SU-DHL-6 (cell line): ENCODE measurements at regions not wholly inside any gene's neighbourhood (a gene's known extent, or its start where the extent isn't known, plus 50 kb on each side); places are given as distances from the start of the nearest gene placed in this dataset.
"Not testable (repeated sequence)": the region's sequence is repeated elsewhere in the genome, so short reads cannot be mapped to it uniquely, and the experiment has no call there.

ENCODE experiments used
- H2AFZ ChIP-seq: fragments of 200-600 bp; sonication (generic); 2 replicates; pipeline ENCODE4 v1.6.1; 2014; ENCODE audit warnings: low read depth, mild to moderate bottlenecking, moderate library complexity, mixed read lengths, antibody characterized with exemption, low read length; ENCODE audit not compliant: severe bottlenecking
- H3F3A ChIP-seq: fragments of 200-600 bp; shearing (Covaris generic); 2 replicates; pipeline ENCODE4 v1.6.0; 2016; ENCODE audit warnings: antibody characterized with exemption, mild to moderate bottlenecking; ENCODE audit not compliant: insufficient read depth
- H3K27ac ChIP-seq: fragments of 200-600 bp; sonication (generic); 2 replicates; pipeline ENCODE4 v1.5.1; 2016; ENCODE audit warnings: low read depth, mild to moderate bottlenecking, low read length, moderate library complexity, mixed read lengths
- H3K27me3 ChIP-seq: fragments of 200-600 bp; sonication (generic), shearing (Covaris generic); 2 replicates; pipeline ENCODE4 v1.6.0; 2014; ENCODE audit warnings: mild to moderate bottlenecking, low read length
- H3K36me3 ChIP-seq: fragments of 200-600 bp; sonication (generic); 2 replicates; pipeline ENCODE4 v1.6.1; 2014; ENCODE audit warnings: mild to moderate bottlenecking, low read length, mixed read lengths
- H3K4me2 ChIP-seq: fragments of 300-600, 200-600 bp; shearing (Covaris generic), sonication (generic); 2 replicates; pipeline ENCODE4 v1.6.0; 2014; ENCODE audit warnings: low read length, low read depth, mild to moderate bottlenecking; ENCODE audit not compliant: poor library complexity, severe bottlenecking
- H3K4me3 ChIP-seq: fragments of 200-600 bp; sonication (generic); 2 replicates; pipeline ENCODE4 v1.5.1; 2014; ENCODE audit warnings: antibody characterized with exemption, low read length, mild to moderate bottlenecking, mixed read lengths; ENCODE audit not compliant: insufficient read depth, poor library complexity, severe bottlenecking
- H3K79me2 ChIP-seq: fragments of 200-600 bp; sonication (generic); 2 replicates; pipeline ENCODE4 v1.6.1; 2014; ENCODE audit warnings: mild to moderate bottlenecking, low read length, moderate library complexity; ENCODE audit not compliant: insufficient read depth
- H3K9ac ChIP-seq: fragments of 200-600 bp; sonication (generic); 2 replicates; pipeline ENCODE4 v1.7.0; 2014; ENCODE audit warnings: mild to moderate bottlenecking, low read length
- H3K9me2 ChIP-seq: fragments of 200-600 bp; sonication (generic); replicated peaks from 2 replicates; pipeline ENCODE4 v1.6.1; 2014; ENCODE audit warnings: low read length; ENCODE audit not compliant: insufficient read depth
- H3K9me3 ChIP-seq: fragments of 200-600 bp; sonication (generic); 2 replicates; pipeline ENCODE4 v1.6.1; 2014; ENCODE audit warnings: low read length, mixed read lengths; ENCODE audit not compliant: insufficient read depth
- H4K20me1 ChIP-seq: fragments of 200-600 bp; sonication (generic); 2 replicates; pipeline ENCODE4 v1.6.1; 2014; ENCODE audit warnings: low read depth, mild to moderate bottlenecking, antibody characterized with exemption, low read length, moderate library complexity, mixed read lengths
- EZH2phosphoT487 ChIP-seq: fragments of 200-600 bp; sonication (generic), shearing (Covaris generic); conservative IDR thresholded peaks from 2 replicates; pipeline ENCODE4 v1.6.1; 2018; ENCODE audit warnings: mild to moderate bottlenecking, antibody characterized with exemption, low read length, moderate library complexity, mixed read lengths
- TF ChIP-seq, protein P1 (sequence below): fragments of 200-600 bp; sonication (generic); IDR thresholded peaks from one replicate; pipeline ENCODE4 v1.5.1; 2017; ENCODE audit warnings: antibody characterized with exemption, mild to moderate bottlenecking, low read length, moderate library complexity; ENCODE audit not compliant: insufficient read depth, poor library complexity, severe bottlenecking

- no peaks in the 10 kb centered on the region for H3K36me3 ChIP-seq
- H3K9me2 ChIP-seq: no peaks in the 10 kb centered on the region
- no peak overlapping the region for H3K9ac ChIP-seq
- H3F3A ChIP-seq: no peaks in the 10 kb centered on the region
- no peaks in the 10 kb centered on the region for H4K20me1 ChIP-seq
- H3K4me2 ChIP-seq: no peak overlapping the region
- H3K27me3 ChIP-seq: no peaks in the 10 kb centered on the region
- H2AFZ ChIP-seq: no peak overlapping the region
- no peak overlapping the region for H3K27ac ChIP-seq
- no peak overlapping the region for H3K4me3 ChIP-seq
- H3K9me3 ChIP-seq: no peaks in the 10 kb centered on the region
- TF ChIP-seq, protein P1, sequence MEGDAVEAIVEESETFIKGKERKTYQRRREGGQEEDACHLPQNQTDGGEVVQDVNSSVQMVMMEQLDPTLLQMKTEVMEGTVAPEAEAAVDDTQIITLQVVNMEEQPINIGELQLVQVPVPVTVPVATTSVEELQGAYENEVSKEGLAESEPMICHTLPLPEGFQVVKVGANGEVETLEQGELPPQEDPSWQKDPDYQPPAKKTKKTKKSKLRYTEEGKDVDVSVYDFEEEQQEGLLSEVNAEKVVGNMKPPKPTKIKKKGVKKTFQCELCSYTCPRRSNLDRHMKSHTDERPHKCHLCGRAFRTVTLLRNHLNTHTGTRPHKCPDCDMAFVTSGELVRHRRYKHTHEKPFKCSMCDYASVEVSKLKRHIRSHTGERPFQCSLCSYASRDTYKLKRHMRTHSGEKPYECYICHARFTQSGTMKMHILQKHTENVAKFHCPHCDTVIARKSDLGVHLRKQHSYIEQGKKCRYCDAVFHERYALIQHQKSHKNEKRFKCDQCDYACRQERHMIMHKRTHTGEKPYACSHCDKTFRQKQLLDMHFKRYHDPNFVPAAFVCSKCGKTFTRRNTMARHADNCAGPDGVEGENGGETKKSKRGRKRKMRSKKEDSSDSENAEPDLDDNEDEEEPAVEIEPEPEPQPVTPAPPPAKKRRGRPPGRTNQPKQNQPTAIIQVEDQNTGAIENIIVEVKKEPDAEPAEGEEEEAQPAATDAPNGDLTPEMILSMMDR: no peak
- no peak for TF ChIP-seq EZH2phosphoT487
- H3K79me2 ChIP-seq: no peaks in the 10 kb centered on the region
These were observed 181.7 kb downstream of the OR4C45 start for GRCh38 chr11:50214376-50214775.

GRCh38 chr11:50220651-50221050, 188.0 kb downstream of the OR4C45 start:
- Histone ChIP-seq H3K36me3 (no peaks in the 10 kb centered on the region), H3K4me2 (no peak overlapping the region), H3K9ac (no peak overlapping the region), H4K20me1 (no peaks in the 10 kb centered on the region), H2AFZ (no peak overlapping the region), H3K27me3 (no peaks in the 10 kb centered on the region), H3K79me2 (no peaks in the 10 kb centered on the region), H3K27ac (no peak overlapping the region), H3K4me3 (no peak overlapping the region), H3K9me3 (no peaks in the 10 kb centered on the region), H3F3A (no peaks in the 10 kb centered on the region), H3K9me2 (no peaks in the 10 kb centered on the region)
- no peak for TF ChIP-seq EZH2phosphoT487
- TF ChIP-seq, protein P1: no peak

GRCh38 chr11:50238368-50238767, 205.7 kb downstream of the OR4C45 start:
- H3K79me2 ChIP-seq, H3K27me3 ChIP-seq, H3K4me2 ChIP-seq, H3K4me3 ChIP-seq, H2AFZ ChIP-seq, H3K27ac ChIP-seq, H3K36me3 ChIP-seq, H3K9me2 ChIP-seq, H4K20me1 ChIP-seq, H3K9me3 ChIP-seq, H3K9ac ChIP-seq, H3F3A ChIP-seq: not testable (repeated sequence)

DNA sequence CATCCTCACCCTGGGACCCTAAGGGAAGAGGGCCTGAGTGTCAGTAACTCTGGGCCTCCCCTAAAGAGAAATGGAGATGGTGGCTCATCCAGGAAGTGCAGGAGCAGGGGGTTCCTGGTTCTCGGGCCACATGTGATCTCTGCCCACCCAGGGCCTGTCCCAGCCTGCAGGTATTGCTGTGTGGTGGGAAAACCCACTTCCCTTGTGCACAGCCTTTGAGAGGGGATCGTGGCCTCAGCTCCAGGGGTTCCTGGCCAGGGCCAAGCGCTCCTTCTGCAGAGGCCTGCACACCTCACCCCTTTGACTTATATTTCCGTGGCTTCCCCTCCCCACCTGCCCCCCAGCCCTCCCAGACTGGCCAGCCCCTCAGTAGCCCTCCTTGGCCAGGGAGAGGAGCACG, 213.5 kb downstream of the OR4C45 start:
- Histone ChIP-seq H4K20me1 (no peaks in the 10 kb centered on the region), H3K9me3 (no peaks in the 10 kb centered on the region), H3K27ac (no peak overlapping the region), H3K4me2 (no peak overlapping the region), H2AFZ (no peak overlapping the region), H3K9me2 (no peaks in the 10 kb centered on the region), H3K9ac (no peak overlapping the region), H3K27me3 (no peaks in the 10 kb centered on the region), H3F3A (no peaks in the 10 kb centered on the region), H3K4me3 (no peak overlapping the region), H3K79me2 (no peaks in the 10 kb centered on the region), H3K36me3 (no peaks in the 10 kb centered on the region)
- TF ChIP-seq, protein P1: no peak
- no peak for TF ChIP-seq EZH2phosphoT487
